PC-3 (cell line): ENCODE measurements at regions not wholly inside any gene's neighbourhood (a gene's known extent, or its start where the extent isn't known, plus 50 kb on each side); places are given as distances from the start of the nearest gene placed in this dataset.

Experiments
- ATAC-seq: fragments of 200-7000 bp; cut with Tn5 transposase; 2 replicates; pipeline ENCODE4 v1.9.1; 2020; ENCODE audit warnings: mild to moderate bottlenecking, moderate library complexity
- BruUV-seq: library from RNA; stranded (reverse); fragments of 400-500 nt; replicated peaks from 2 replicates; lab custom pipeline; 2021; lab: Mats Ljungman, UMichigan
- CTCF ChIA-PET: fragments of 300-600 bp; sonication (Branson Sonifier 250); formaldehyde crosslinking; loops from one replicate; lab custom pipeline; 2022; ENCODE audit warnings: antibody characterized with exemption; lab: Charles Lee
- POLR2A ChIA-PET: fragments of 300-600 bp; sonication (Branson Sonifier 250); formaldehyde crosslinking; loops from one replicate; lab custom pipeline; 2022; ENCODE audit warnings: antibody characterized with exemption; ENCODE audit not compliant: unreplicated experiment; lab: Charles Lee
- DNase-seq: peaks from one replicate; pipeline ENCODE4 v3.0.0-alpha.2; 2015
- H2AFZ ChIP-seq: fragments of 300-600 bp; sonication (generic); 2 replicates; pipeline ENCODE4 v1.6.0; 2016; ENCODE audit warnings: antibody characterized with exemption, low read length
- H3F3A ChIP-seq: fragments of 300-600 bp; sonication (generic); one replicate; pipeline ENCODE4 v1.6.0; 2017; ENCODE audit warnings: antibody characterized with exemption, low read length, control low read depth, mild to moderate bottlenecking; ENCODE audit not compliant: unreplicated experiment
- H3K27ac ChIP-seq: fragments of 300-600 bp; sonication (generic); 2 replicates; pipeline ENCODE4 v1.5.1; 2016; ENCODE audit warnings: mild to moderate bottlenecking, low read length
- H3K27me3 ChIP-seq: fragments of 300-600 bp; sonication (generic); 2 replicates; pipeline ENCODE4 v1.6.1; 2016; ENCODE audit warnings: low read length, mixed read lengths
- H3K36me3 ChIP-seq: fragments of 300-600 bp; sonication (generic); 2 replicates; pipeline ENCODE4 v1.6.1; 2016; ENCODE audit warnings: low read depth, mixed run types, low read length, mixed read lengths
- H3K4me1 ChIP-seq: fragments of 300-600 bp; sonication (generic); 2 replicates; pipeline ENCODE4 v1.5.1; 2016; ENCODE audit warnings: low read length; ENCODE audit not compliant: insufficient read depth
- H3K4me2 ChIP-seq: fragments of 300-600 bp; sonication (generic); 2 replicates; pipeline ENCODE4 v1.6.0; 2016; ENCODE audit warnings: low read length
- H3K4me3 ChIP-seq: fragments of 300-600 bp; sonication (generic); 2 replicates; pipeline ENCODE4 v1.5.1; 2016; ENCODE audit warnings: mild to moderate bottlenecking, low read length, mixed read lengths
- H3K79me2 ChIP-seq: fragments of 300-600 bp; sonication (generic); 2 replicates; pipeline ENCODE4 v1.6.1; 2017; ENCODE audit warnings: low read length, mixed read lengths
- H3K9ac ChIP-seq: fragments of 300-600 bp; sonication (generic); 2 replicates; pipeline ENCODE4 v1.6.0; 2016; ENCODE audit warnings: mild to moderate bottlenecking, low read length
- H3K9me2 ChIP-seq: fragments of 300-600 bp; sonication (generic); replicated peaks from 2 replicates; pipeline ENCODE4 v1.6.1; 2016; ENCODE audit warnings: mixed run types, low read length, mixed read lengths
- H3K9me3 ChIP-seq: fragments of 300-600 bp; sonication (generic); 2 replicates; pipeline ENCODE4 v1.6.1; 2016; ENCODE audit warnings: low read length, mixed read lengths
- H4K20me1 ChIP-seq: fragments of 300-600 bp; sonication (generic); 2 replicates; pipeline ENCODE4 v1.6.1; 2016; ENCODE audit warnings: low read length, mixed read lengths
- EZH2 ChIP-seq: fragments of 300-600 bp; sonication (generic); IDR thresholded peaks from one replicate; pipeline ENCODE4 v1.6.1; 2017; ENCODE audit warnings: antibody characterized with exemption, mild to moderate bottlenecking, low read length; ENCODE audit not compliant: unreplicated experiment
- EZH2phosphoT487 ChIP-seq: fragments of 300-600 bp; sonication (generic); IDR thresholded peaks from 2 replicates; pipeline ENCODE4 v1.6.1; 2018; ENCODE audit warnings: mild to moderate bottlenecking, antibody characterized with exemption, low read length, borderline replicate concordance
- intact Hi-C: fragments of 100-400 bp; cut with micrococcal nuclease; formaldehyde crosslinking; loops from 2 replicates; pipeline ENCODE4 v1.9.0; 2023
- TF ChIP-seq, protein P1 (sequence below): fragments of 300-600 bp; sonication (generic); conservative IDR thresholded peaks from 2 replicates; pipeline ENCODE4 v1.5.1; 2017; ENCODE audit warnings: antibody characterized with exemption, low read depth, mild to moderate bottlenecking, low read length

DNA sequence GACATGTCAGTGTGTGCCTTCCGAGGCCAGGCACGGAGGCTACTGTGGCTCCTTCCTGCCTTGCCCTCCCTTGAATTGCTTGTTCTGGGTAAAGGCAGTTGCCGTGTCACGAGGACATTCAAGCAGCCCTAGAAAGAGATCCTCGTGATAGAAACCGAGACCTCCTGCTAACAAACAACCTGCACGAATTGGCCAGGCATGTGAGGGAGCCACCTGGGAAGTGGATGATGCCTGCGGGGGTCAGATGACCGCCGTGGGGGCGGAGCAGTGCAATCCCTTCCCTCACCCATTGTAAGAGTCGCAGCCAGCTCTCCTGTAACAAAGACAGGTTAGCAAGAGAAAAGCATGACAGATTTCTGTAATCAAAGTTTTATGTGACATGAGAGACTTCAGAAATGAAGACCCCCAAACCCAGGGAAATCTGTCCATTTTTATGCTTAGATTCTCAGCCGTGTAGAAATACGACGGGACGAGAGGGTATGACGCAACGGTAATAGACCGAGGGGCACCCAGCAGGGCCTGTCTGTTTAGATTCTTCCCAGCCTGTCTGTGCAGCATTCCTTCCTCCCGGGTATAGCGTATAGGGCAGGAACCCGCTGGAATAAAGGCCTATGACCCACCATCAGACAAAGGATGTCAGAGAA is 241.7 kb downstream of the GATA3 start:
- H3K4me2 ChIP-seq = 0 out of 2 replicates have a peak overlapping the region, but pooled peaks have one; percentile 26
- H3K9ac ChIP-seq = no peak overlapping the region
- H3K27ac ChIP-seq = no peak overlapping the region
- DNase-seq (no peak), ATAC-seq (no peak)
- no peaks in the 10 kb centered on the region for H3K9me3 ChIP-seq
- no peaks in the 10 kb centered on the region for H3K79me2 ChIP-seq
- H4K20me1 ChIP-seq = no peaks in the 10 kb centered on the region
- POLR2A ChIA-PET = no interaction called here
- no peak overlapping the region for H2AFZ ChIP-seq
- 0 out of 2 replicates have a peak, but pooled peaks cover 4% of the 10 kb centered on the region for H3K4me1 ChIP-seq
- no peaks in the 10 kb centered on the region for H3K9me2 ChIP-seq
- intact Hi-C loops = no loop called here
- H3F3A ChIP-seq = no peaks in the 10 kb centered on the region
- no peak overlapping the region for H3K4me3 ChIP-seq
- BruUV-seq = no TSS peak
- CTCF ChIA-PET = no interaction called here
- no peaks in the 10 kb centered on the region for H3K36me3 ChIP-seq
- H3K27me3 ChIP-seq = peaks cover 58% of the 10 kb centered on the region
- TF ChIP-seq EZH2 (no peak), EZH2phosphoT487 (no peak)
- TF ChIP-seq, protein P1, sequence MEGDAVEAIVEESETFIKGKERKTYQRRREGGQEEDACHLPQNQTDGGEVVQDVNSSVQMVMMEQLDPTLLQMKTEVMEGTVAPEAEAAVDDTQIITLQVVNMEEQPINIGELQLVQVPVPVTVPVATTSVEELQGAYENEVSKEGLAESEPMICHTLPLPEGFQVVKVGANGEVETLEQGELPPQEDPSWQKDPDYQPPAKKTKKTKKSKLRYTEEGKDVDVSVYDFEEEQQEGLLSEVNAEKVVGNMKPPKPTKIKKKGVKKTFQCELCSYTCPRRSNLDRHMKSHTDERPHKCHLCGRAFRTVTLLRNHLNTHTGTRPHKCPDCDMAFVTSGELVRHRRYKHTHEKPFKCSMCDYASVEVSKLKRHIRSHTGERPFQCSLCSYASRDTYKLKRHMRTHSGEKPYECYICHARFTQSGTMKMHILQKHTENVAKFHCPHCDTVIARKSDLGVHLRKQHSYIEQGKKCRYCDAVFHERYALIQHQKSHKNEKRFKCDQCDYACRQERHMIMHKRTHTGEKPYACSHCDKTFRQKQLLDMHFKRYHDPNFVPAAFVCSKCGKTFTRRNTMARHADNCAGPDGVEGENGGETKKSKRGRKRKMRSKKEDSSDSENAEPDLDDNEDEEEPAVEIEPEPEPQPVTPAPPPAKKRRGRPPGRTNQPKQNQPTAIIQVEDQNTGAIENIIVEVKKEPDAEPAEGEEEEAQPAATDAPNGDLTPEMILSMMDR = no peak

DNA sequence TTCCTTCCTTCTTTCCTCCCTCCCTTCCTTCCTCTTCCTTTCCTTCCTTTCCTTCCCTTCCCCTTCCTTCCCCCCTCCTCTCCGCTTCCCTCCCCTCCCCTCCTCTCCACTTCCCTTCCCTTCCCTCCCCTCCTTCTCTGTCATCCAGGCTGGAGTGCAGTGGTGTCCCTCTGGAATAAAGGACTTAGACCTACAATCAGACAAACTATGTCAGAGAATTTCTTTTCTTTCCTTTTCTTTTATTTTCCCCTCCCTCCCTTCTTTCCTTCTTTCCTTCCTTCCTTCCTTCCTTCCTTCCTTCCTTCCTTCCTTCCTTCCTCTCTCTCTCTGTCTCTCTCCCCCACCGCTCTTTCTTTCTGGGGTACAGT is 242.2 kb downstream of the GATA3 start:
- no peaks in the 10 kb centered on the region for H3K79me2 ChIP-seq
- intact Hi-C loops = no loop called here
- TF ChIP-seq EZH2 (no peak), EZH2phosphoT487 (no peak)
- TF ChIP-seq, protein P1 = no peak
- ChIA-PET CTCF (no interaction called here), POLR2A (no interaction called here)
- 0 out of 2 replicates have a peak, but pooled peaks cover 4% of the 10 kb centered on the region for H3K4me1 ChIP-seq
- H3K27ac ChIP-seq = no peak overlapping the region
- no peak overlapping the region for H3K9ac ChIP-seq
- H3F3A ChIP-seq = no peaks in the 10 kb centered on the region
- H3K4me2 ChIP-seq = no peak overlapping the region
- ATAC-seq (no peak), DNase-seq (no peak)
- no peaks in the 10 kb centered on the region for H4K20me1 ChIP-seq
- H2AFZ ChIP-seq = no peak overlapping the region
- peaks cover 63% of the 10 kb centered on the region for H3K27me3 ChIP-seq
- H3K36me3 ChIP-seq = no peaks in the 10 kb centered on the region
- no peak overlapping the region for H3K4me3 ChIP-seq
- no TSS peak for BruUV-seq
- no peaks in the 10 kb centered on the region for H3K9me2 ChIP-seq
- H3K9me3 ChIP-seq = no peaks in the 10 kb centered on the region

DNA sequence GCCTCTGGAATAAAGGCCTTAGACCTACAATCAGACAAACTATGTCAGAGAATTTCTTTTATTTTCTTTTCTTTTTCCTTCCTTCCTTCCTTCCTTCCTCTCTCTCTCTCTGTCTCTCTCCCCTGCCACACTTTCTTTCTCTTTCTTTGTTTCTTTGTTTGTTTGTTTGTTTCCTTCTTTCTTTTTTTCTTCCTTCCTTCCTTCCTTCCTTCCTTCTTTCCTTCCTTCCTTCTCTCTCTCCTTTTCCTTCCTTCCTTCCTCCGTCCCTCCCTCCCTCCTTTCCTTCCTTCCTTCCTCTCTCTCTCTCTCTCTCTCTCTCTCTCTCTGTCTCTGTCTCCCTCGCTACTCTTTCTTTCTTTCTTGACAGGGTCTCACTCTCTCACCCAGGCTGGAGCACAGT is 242.6 kb downstream of the GATA3 start:
- Histone ChIP-seq H3K4me2 (no peak overlapping the region), H4K20me1 (no peaks in the 10 kb centered on the region), H3K79me2 (no peaks in the 10 kb centered on the region), H3K36me3 (no peaks in the 10 kb centered on the region), H3K27ac (no peak overlapping the region), H3F3A (no peaks in the 10 kb centered on the region), H3K27me3 (peaks cover 67% of the 10 kb centered on the region), H3K9ac (no peak overlapping the region), H3K9me2 (no peaks in the 10 kb centered on the region), H3K9me3 (no peaks in the 10 kb centered on the region), H2AFZ (no peak overlapping the region), H3K4me1 (0 out of 2 replicates have a peak, but pooled peaks cover 4% of the 10 kb centered on the region), H3K4me3 (no peak overlapping the region)
- intact Hi-C loops = no loop called here
- ATAC-seq (no peak), DNase-seq (no peak)
- ChIA-PET POLR2A (no interaction called here), CTCF (no interaction called here)
- no TSS peak for BruUV-seq
- TF ChIP-seq EZH2 = no peak
- TF ChIP-seq EZH2phosphoT487 = no peak
- TF ChIP-seq, protein P1 = no peak
